Upper lobe of left lung (tissue), 6 donors: ENCODE measurements at regions not wholly inside any gene's neighbourhood (a gene's known extent, or its start where the extent isn't known, plus 50 kb on each side); places are given as distances from the start of the nearest gene placed in this dataset.

ENCODE experiments used
- ATAC-seq, 2 donors: fragments of 200-7000 bp; cut with Tn5 transposase; one replicate each; pipeline ENCODE4 v1.9.1; 2022; ENCODE audit warnings: mild to moderate bottlenecking in 2 of 2, moderate library complexity in 2 of 2; ENCODE audit not compliant: low FRiP score in 2 of 2
- DNase-seq, 2 donors: peaks; one replicate each; pipeline ENCODE4 v3.0.0-alpha.2; 2019 to 2020
- H3K27ac ChIP-seq, 4 donors: fragments of 200-600 bp; sonication (generic); one replicate each; pipeline ENCODE4 v1.5.1; 2016 to 2019
- H3K27me3 ChIP-seq, 4 donors: fragments of 200-600 bp; sonication (generic); one replicate each; pipeline ENCODE4 v1.5.1; 2017 to 2019
- H3K36me3 ChIP-seq, 4 donors: fragments of 200-600 bp; sonication (generic); one replicate each; pipeline ENCODE4 v1.5.1; 2016 to 2019
- H3K4me1 ChIP-seq, 4 donors: fragments of 200-600 bp; sonication (generic); one replicate each; pipeline ENCODE4 v1.5.1; 2018 to 2019
- H3K4me3 ChIP-seq, 4 donors: fragments of 200-600 bp; sonication (generic); one replicate each; pipeline ENCODE4 v1.5.1; 2017 to 2019; ENCODE audit warnings: mild to moderate bottlenecking in 2 of 4, moderate library complexity in 1 of 4
- H3K9me3 ChIP-seq, 4 donors: fragments of 200-600 bp; sonication (generic); one replicate each; pipeline ENCODE4 v1.5.1; 2018 to 2019
- CTCF ChIP-seq, 6 experiments: fragments of 450-650 bp in 4 of 6; fragments of 200-600 bp in 2 of 6; sonication (generic) in 2 of 6; IDR thresholded peaks; one replicate each; pipeline ENCODE4 v1.5.1; 2016 to 2019; ENCODE audit warnings: antibody characterized with exemption in 6 of 6
- EP300 ChIP-seq, 4 donors: sonication (generic); formaldehyde crosslinking; IDR thresholded peaks; one replicate each; pipeline ENCODE4 v1.5.1; 2017; ENCODE audit warnings: antibody characterized with exemption in 4 of 4, control low read depth in 2 of 4
- POLR2A ChIP-seq, 4 donors: fragments of 450-650 bp; IDR thresholded peaks; one replicate each; pipeline ENCODE4 v1.5.1; 2016 to 2017; ENCODE audit warnings: antibody characterized with exemption in 4 of 4, mild to moderate bottlenecking in 2 of 4
- POLR2AphosphoS5 ChIP-seq, 2 donors: sonication (generic); formaldehyde crosslinking; IDR thresholded peaks; one replicate each; pipeline ENCODE4 v1.5.1; 2017; ENCODE audit warnings: antibody characterized with exemption in 2 of 2
- WGBS, 2 donors: methylation state at CpG; one replicate each; pipeline ENCODE4 v1.1.5; 2017 to 2018; 5-methylcytosine and 5-hydroxymethylcytosine counted together
- donor health status: DM: no; HTN: no; CAD: no; lungs with moderate emphysema.
- donor health status: DM: no; HTN: yes; CAD: no; lungs with severe emphysema.

- TF ChIP-seq CTCF (IDR thresholded peaks at IDR 0.05) (no peak), EP300 (IDR thresholded peaks at IDR 0.05) (no peak)
- no peak for ATAC-seq
- 87 to 88% methylated on average over 12 to 13 of the region's 13 CpGs for WGBS, 2 donors
- no peak for DNase-seq
- no peaks in the 10 kb centered on the region for H3K27me3 ChIP-seq
- H3K36me3 ChIP-seq = no peaks in the 10 kb centered on the region
- no peak overlapping the region for H3K4me3 ChIP-seq
- H3K9me3 ChIP-seq = no peaks in the 10 kb centered on the region
- H3K27ac ChIP-seq = no peak overlapping the region
- H3K4me1 ChIP-seq = peaks cover 0 to 7% (median 3%) of the 10 kb centered on the region in 4 donors
Observed at GRCh38 chr22:19639610-19640135, 74.6 kb upstream of the SEPTIN5 start.

- Histone ChIP-seq H3K4me3 (no peak overlapping the region), H3K4me1 (peaks cover 0 to 7% (median 3%) of the 10 kb centered on the region in 4 donors), H3K9me3 (no peaks in the 10 kb centered on the region), H3K27ac (no peak overlapping the region), H3K36me3 (no peaks in the 10 kb centered on the region), H3K27me3 (no peaks in the 10 kb centered on the region)
- no peak for ATAC-seq
- WGBS, 2 donors = 91% methylated on average over 4 of the region's 4 CpGs
- TF ChIP-seq POLR2AphosphoS5 (IDR thresholded peaks at IDR 0.05) (no peak), EP300 (IDR thresholded peaks at IDR 0.05) (no peak), CTCF (IDR thresholded peaks at IDR 0.05) (no peak), POLR2A (IDR thresholded peaks at IDR 0.05) (no peak)
- DNase-seq = no peak
Observed at GRCh38 chr22:19640306-19640705, 74.0 kb upstream of the SEPTIN5 start.

- ATAC-seq = no peak
- H3K27me3 ChIP-seq = peaks cover 0 to 2% (median 0%) of the 10 kb centered on the region in 4 donors
Observed at GRCh38 chr22:19641254-19641982, 72.9 kb upstream of the SEPTIN5 start.

GRCh38 chr22:19641983-19642451 lies 72.3 kb upstream of the SEPTIN5 start:
- Histone ChIP-seq H3K4me1 (peaks cover 0 to 7% (median 3%) of the 10 kb centered on the region in 4 donors), H3K9me3 (peaks cover 0 to 3% (median under 1%) of the 10 kb centered on the region in 4 donors), H3K4me3 (no peak overlapping the region), H3K36me3 (no peaks in the 10 kb centered on the region), H3K27ac (no peak overlapping the region), H3K27me3 (peaks cover 0 to 2% (median 0%) of the 10 kb centered on the region in 4 donors)
- WGBS, 2 donors = 74 to 79% methylated on average over 12 to 18 of the region's 18 CpGs
- DNase-seq (peak in 1 of 2 donors; percentile 68), ATAC-seq (peak in 1 of 2 donors; percentile 25)
- TF ChIP-seq POLR2AphosphoS5 (IDR thresholded peaks at IDR 0.05) (no peak), EP300 (IDR thresholded peaks at IDR 0.05) (no peak), CTCF (IDR thresholded peaks at IDR 0.05) (no peak), POLR2A (IDR thresholded peaks at IDR 0.05) (no peak)

More at GRCh38 chr22:19641254-19641982, 72.9 kb upstream of the SEPTIN5 start:
- Histone ChIP-seq H3K4me3 (peak overlapping the region in 1 of 4 donors; percentile 6), H3K9me3 (no peaks in the 10 kb centered on the region), H3K36me3 (no peaks in the 10 kb centered on the region), H3K27ac (no peak overlapping the region), H3K4me1 (peaks cover 0 to 7% (median 3%) of the 10 kb centered on the region in 4 donors)
- no peak for TF ChIP-seq POLR2A (IDR thresholded peaks at IDR 0.05)
- TF ChIP-seq EP300 (IDR thresholded peaks at IDR 0.05) = no peak
- peak in 5 of 6 experiments; percentile 11 to 48 (median 28) for TF ChIP-seq CTCF (IDR thresholded peaks at IDR 0.05)
- no peak for TF ChIP-seq POLR2AphosphoS5 (IDR thresholded peaks at IDR 0.05)
- WGBS, 2 donors = 51 to 53% methylated on average over 19 to 25 of the region's 25 CpGs
- peak in 1 of 2 donors; percentile 34 for DNase-seq
